HCT116 (cell line): ENCODE measurements at regions not wholly inside any gene's neighbourhood (a gene's known extent, or its start where the extent isn't known, plus 50 kb on each side); places are given as distances from the start of the nearest gene placed in this dataset.
"Not testable (repeated sequence)": the region's sequence is repeated elsewhere in the genome, so short reads cannot be mapped to it uniquely, and the experiment has no call there.

Experiments
- ATAC-seq: fragments of 200-7000 bp; cut with Tn5 transposase; 2 replicates; pipeline ENCODE4 v1.9.1; 2020; ENCODE audit warnings: mild to moderate bottlenecking, moderate library complexity
- BruUV-seq: library from RNA; stranded (reverse); fragments of 400-500 nt; replicated peaks from 2 replicates; lab custom pipeline; 2021; lab: Mats Ljungman, UMichigan
- CTCF ChIA-PET: fragments of 300-600 bp; sonication (Branson Sonifier 250); formaldehyde crosslinking; loops from one replicate; lab custom pipeline; 2021; ENCODE audit warnings: antibody characterized with exemption; lab: Charles Lee
- POLR2A ChIA-PET: fragments of 300-600, 350-600 bp; sonication (Branson Sonifier 250); formaldehyde crosslinking; loops from one replicate; lab custom pipeline; 2021; ENCODE audit warnings: antibody characterized with exemption; lab: Charles Lee
- RAD21 ChIA-PET, 2 experiments: fragments of 300-600 bp; sonication (Branson Sonifier 250); formaldehyde crosslinking; loops; one replicate each; lab custom pipeline; 2023; ENCODE audit warnings: low total read pairs in 2 of 2; ENCODE audit not compliant: uncharacterized antibody in 2 of 2, unreplicated experiment in 2 of 2, low non-redundant PET in 1 of 2; lab: Charles Lee
- DNase-seq: peaks from one replicate; pipeline ENCODE4 v3.0.0-alpha.2; 2010; ENCODE audit warnings: low read depth, low spot score
- H2AFZ ChIP-seq: fragments of 200-600 bp; shearing (Covaris generic), sonication (generic); 2 replicates; pipeline ENCODE4 v1.6.1; 2017; ENCODE audit warnings: low read depth, mixed run types, mixed read lengths, antibody characterized with exemption, low read length; ENCODE audit not compliant: poor library complexity, severe bottlenecking
- H3K27ac ChIP-seq: 2 replicates; pipeline ENCODE4 v1.5.1; 2012; ENCODE audit warnings: low read depth, low read length
- H3K27me3 ChIP-seq: fragments of 200-600 bp; sonication (generic); 2 replicates; pipeline ENCODE4 v1.6.1; 2016; ENCODE audit warnings: mixed run types, low read length, mixed read lengths; ENCODE audit not compliant: insufficient read depth
- H3K36me3 ChIP-seq, 2 experiments: fragments of 200-500 bp in 1 of 2; fragments of 200-600 bp in 1 of 2; sonication (Bioruptor generic) in 1 of 2; sonication (generic) in 1 of 2; 2 replicates each; pipeline versions ENCODE4 v1.5.1 to v1.6.1; 2014 to 2016; ENCODE audit warnings: low read length in 2 of 2, inconsistent platforms in 1 of 2, mixed read lengths in 1 of 2, mixed run types in 1 of 2; ENCODE audit not compliant: insufficient read depth in 2 of 2, control insufficient read depth in 1 of 2
- H3K4me1 ChIP-seq, 2 experiments: fragments of 200-600 bp in 1 of 2; sonication (generic) in 1 of 2; 2 replicates each; pipeline versions ENCODE4 v1.5.1 to v1.6.1; 2012 to 2017; ENCODE audit warnings: low read length in 2 of 2, inconsistent platforms in 1 of 2, mild to moderate bottlenecking in 1 of 2, mixed read lengths in 1 of 2, mixed run types in 1 of 2, moderate library complexity in 1 of 2; ENCODE audit not compliant: insufficient read depth in 2 of 2, control insufficient read depth in 1 of 2
- H3K4me2 ChIP-seq: fragments of 200-600 bp; sonication (generic); 2 replicates; pipeline ENCODE4 v1.6.1; 2017; ENCODE audit warnings: mixed run types, low read length, mixed read lengths
- H3K4me3 ChIP-seq, 2 experiments: fragments of 200-600 bp in 1 of 2; sonication (generic) in 1 of 2; replicated peaks in 1 of 2; 2 replicates each; pipeline ENCODE4 v1.5.1; 2011 to 2016; ENCODE audit warnings: low read length in 2 of 2, control low read depth in 1 of 2, low read depth in 1 of 2, mild to moderate bottlenecking in 1 of 2, mixed read lengths in 1 of 2, mixed run types in 1 of 2
- H3K79me2 ChIP-seq: fragments of 200-600 bp; sonication (generic); 2 replicates; pipeline ENCODE4 v1.6.1; 2017; ENCODE audit warnings: mild to moderate bottlenecking, mixed run types, low read length, moderate library complexity, mixed read lengths; ENCODE audit not compliant: insufficient read depth
- H3K9ac ChIP-seq: fragments of 200-600 bp; sonication (generic); 2 replicates; pipeline ENCODE4 v1.6.1; 2016; ENCODE audit warnings: low read length, mixed read lengths
- H3K9me2 ChIP-seq: fragments of 200-600 bp; sonication (generic), shearing (Covaris generic); 2 replicates; pipeline ENCODE4 v1.6.1; 2017; ENCODE audit warnings: mixed run types, mild to moderate bottlenecking, moderate library complexity; ENCODE audit not compliant: insufficient read depth
- H3K9me3 ChIP-seq, 2 experiments: fragments of 200-500 bp in 1 of 2; fragments of 200-600 bp in 1 of 2; sonication (Bioruptor generic) in 1 of 2; sonication (generic) in 1 of 2; 2 replicates each; pipeline ENCODE4 v1.6.1; 2014 to 2017; ENCODE audit warnings: low read length in 2 of 2, mixed read lengths in 2 of 2, inconsistent platforms in 1 of 2, low read depth in 1 of 2, mild to moderate bottlenecking in 1 of 2, mixed run types in 1 of 2, moderate library complexity in 1 of 2; ENCODE audit not compliant: control insufficient read depth in 1 of 2, insufficient read depth in 1 of 2
- H4K20me1 ChIP-seq: fragments of 200-600 bp; sonication (generic), shearing (Covaris generic); 2 replicates; pipeline ENCODE4 v1.6.1; 2017; ENCODE audit warnings: mixed run types, mild to moderate bottlenecking, moderate library complexity; ENCODE audit not compliant: insufficient read depth
- RAD21 ChIP-seq: IDR thresholded peaks from 2 replicates; pipeline ENCODE4 v1.6.1; 2012; ENCODE audit warnings: low read depth, mild to moderate bottlenecking
- intact Hi-C: fragments of 100-400 bp; cut with micrococcal nuclease; formaldehyde crosslinking; loops from 2 replicates; pipeline ENCODE4 v1.10.0; 2022
- TF ChIP-seq, protein P1 (sequence below), 3 experiments: fragments of 200-600 bp in 1 of 3; sonication (generic) in 1 of 3; IDR thresholded peaks in 2 of 3; conservative IDR thresholded peaks in 1 of 3; 2 replicates each; pipeline ENCODE4 v1.5.1; 2012 to 2017; ENCODE audit warnings: low read depth in 2 of 3, low read length in 2 of 3, antibody characterized with exemption in 1 of 3, borderline replicate concordance in 1 of 3, control low read depth in 1 of 3, mild to moderate bottlenecking in 1 of 3, mixed read lengths in 1 of 3, mixed run types in 1 of 3, moderate library complexity in 1 of 3; ENCODE audit not compliant: insufficient read depth in 1 of 3

- H3K79me2 ChIP-seq, H2AFZ ChIP-seq, CTCF ChIA-PET, H3K9ac ChIP-seq, POLR2A ChIA-PET, H3K9me3 ChIP-seq, H3K4me2 ChIP-seq, intact Hi-C loops, H3K4me1 ChIP-seq, DNase-seq, H3K4me3 ChIP-seq, H3K27ac ChIP-seq, H3K36me3 ChIP-seq, RAD21 ChIA-PET, H3K27me3 ChIP-seq, H4K20me1 ChIP-seq, H3K9me2 ChIP-seq: not testable (repeated sequence)
- TF ChIP-seq RAD21, result 0 out of 2 replicates have a peak, but pooled peaks have one; percentile 23
- TF ChIP-seq, protein P1, sequence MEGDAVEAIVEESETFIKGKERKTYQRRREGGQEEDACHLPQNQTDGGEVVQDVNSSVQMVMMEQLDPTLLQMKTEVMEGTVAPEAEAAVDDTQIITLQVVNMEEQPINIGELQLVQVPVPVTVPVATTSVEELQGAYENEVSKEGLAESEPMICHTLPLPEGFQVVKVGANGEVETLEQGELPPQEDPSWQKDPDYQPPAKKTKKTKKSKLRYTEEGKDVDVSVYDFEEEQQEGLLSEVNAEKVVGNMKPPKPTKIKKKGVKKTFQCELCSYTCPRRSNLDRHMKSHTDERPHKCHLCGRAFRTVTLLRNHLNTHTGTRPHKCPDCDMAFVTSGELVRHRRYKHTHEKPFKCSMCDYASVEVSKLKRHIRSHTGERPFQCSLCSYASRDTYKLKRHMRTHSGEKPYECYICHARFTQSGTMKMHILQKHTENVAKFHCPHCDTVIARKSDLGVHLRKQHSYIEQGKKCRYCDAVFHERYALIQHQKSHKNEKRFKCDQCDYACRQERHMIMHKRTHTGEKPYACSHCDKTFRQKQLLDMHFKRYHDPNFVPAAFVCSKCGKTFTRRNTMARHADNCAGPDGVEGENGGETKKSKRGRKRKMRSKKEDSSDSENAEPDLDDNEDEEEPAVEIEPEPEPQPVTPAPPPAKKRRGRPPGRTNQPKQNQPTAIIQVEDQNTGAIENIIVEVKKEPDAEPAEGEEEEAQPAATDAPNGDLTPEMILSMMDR (IDR thresholded peaks at IDR 0.05 in 2 of 3, conservative IDR thresholded peaks at IDR 0.05 in 1 of 3; ENCODE audit: borderline replicate concordance in 1 of 3, insufficient read depth in 1 of 3, low read depth in 2 of 3, low read length in 2 of 3), result peak in 2 of 3 experiments; percentile 19 to 25; a peak in 1 of 6 replicates
- ATAC-seq, result peak; percentile 77
- BruUV-seq, result TSS peak; percentile 18
These were observed 86.1 kb upstream of the IKBKE start for GRCh38 chr1:206384029-206384807.

GRCh38 chr1:206384891-206385290 is 85.4 kb upstream of the IKBKE start:
- H3K27ac ChIP-seq, RAD21 ChIA-PET, H3K9me2 ChIP-seq, H3K4me3 ChIP-seq, ATAC-seq, POLR2A ChIA-PET, H4K20me1 ChIP-seq, H3K36me3 ChIP-seq, DNase-seq, H3K9me3 ChIP-seq, H3K9ac ChIP-seq, H3K4me2 ChIP-seq, H3K27me3 ChIP-seq, H2AFZ ChIP-seq, intact Hi-C loops, H3K79me2 ChIP-seq, CTCF ChIA-PET, BruUV-seq, H3K4me1 ChIP-seq: not testable (repeated sequence)

GRCh38 chr1:206387631-206388030 is 82.6 kb upstream of the IKBKE start:
- ATAC-seq, result peak; percentile 47; the same call in 1 of the 2 replicates
- H3K4me2 ChIP-seq, DNase-seq, RAD21 ChIA-PET, H3K36me3 ChIP-seq, H3K79me2 ChIP-seq, H3K4me1 ChIP-seq, H3K4me3 ChIP-seq, POLR2A ChIA-PET, H2AFZ ChIP-seq, CTCF ChIA-PET, H3K27ac ChIP-seq, H3K9me2 ChIP-seq, H4K20me1 ChIP-seq, BruUV-seq, H3K9me3 ChIP-seq, intact Hi-C loops, H3K27me3 ChIP-seq, H3K9ac ChIP-seq: not testable (repeated sequence)

GRCh38 chr1:206391903-206392302 is 78.4 kb upstream of the IKBKE start:
- intact Hi-C loops, DNase-seq, H4K20me1 ChIP-seq, RAD21 ChIA-PET, H3K27ac ChIP-seq, H3K27me3 ChIP-seq, CTCF ChIA-PET, ATAC-seq, H3K9me2 ChIP-seq, H3K4me1 ChIP-seq, H3K4me2 ChIP-seq, H3K79me2 ChIP-seq, H3K9ac ChIP-seq, BruUV-seq, H3K4me3 ChIP-seq, POLR2A ChIA-PET, H3K36me3 ChIP-seq, H2AFZ ChIP-seq, H3K9me3 ChIP-seq: not testable (repeated sequence)
